ENCODE measurements at regions not wholly inside any gene's neighbourhood (a gene's known extent, or its start where the extent isn't known, plus 50 kb on each side); places are given as distances from the start of the nearest gene placed in this dataset.

GRCh38 chr6:147149092-147149491, 55.1 kb upstream of the STXBP5 start:
- 100% methylated on average over 2 of the region's 4 CpGs for WGBS (ENCODE audit: insufficient coverage)
- H3K9ac ChIP-seq (ENCODE audit: low read length): no peak overlapping the region
- H3K4me3 Mint-ChIP-seq: no peak overlapping the region
- H4K20me1 ChIP-seq (ENCODE audit: control insufficient read depth, insufficient read depth, low read length, poor library complexity, severe bottlenecking): no peaks in the 10 kb centered on the region
- DNase-seq (no peak), ATAC-seq (ENCODE audit: low read depth) (no peak)
- H3K27me3 ChIP-seq (replicated peaks in 1 of 4; ENCODE audit: control extremely low read depth in 1 of 4, control insufficient read depth in 3 of 4, insufficient read depth in 4 of 4, low read length in 3 of 4): no peaks in the 10 kb centered on the region
- no peaks in the 10 kb centered on the region for H3K4me1 Mint-ChIP-seq
- H3K36me3 ChIP-seq (replicated peaks in 1 of 2; ENCODE audit: control extremely low read depth in 1 of 2, control insufficient read depth in 1 of 2, extremely low read depth in 1 of 2, insufficient read depth in 2 of 2, low read length in 1 of 2): no peaks in the 10 kb centered on the region
- peaks cover 14% of the 10 kb centered on the region for H3K27me3 Mint-ChIP-seq
- H3K4me1 ChIP-seq (ENCODE audit: control insufficient read depth in 2 of 2, insufficient read depth in 2 of 2, low read length in 2 of 2): no peaks in the 10 kb centered on the region
- no peaks in the 10 kb centered on the region for H3K79me2 ChIP-seq (ENCODE audit: control insufficient read depth, insufficient read depth, low read length)
- ChIA-PET POLR2A (no interaction called here), CTCF (no interaction called here)
- TF ChIP-seq, protein P1, sequence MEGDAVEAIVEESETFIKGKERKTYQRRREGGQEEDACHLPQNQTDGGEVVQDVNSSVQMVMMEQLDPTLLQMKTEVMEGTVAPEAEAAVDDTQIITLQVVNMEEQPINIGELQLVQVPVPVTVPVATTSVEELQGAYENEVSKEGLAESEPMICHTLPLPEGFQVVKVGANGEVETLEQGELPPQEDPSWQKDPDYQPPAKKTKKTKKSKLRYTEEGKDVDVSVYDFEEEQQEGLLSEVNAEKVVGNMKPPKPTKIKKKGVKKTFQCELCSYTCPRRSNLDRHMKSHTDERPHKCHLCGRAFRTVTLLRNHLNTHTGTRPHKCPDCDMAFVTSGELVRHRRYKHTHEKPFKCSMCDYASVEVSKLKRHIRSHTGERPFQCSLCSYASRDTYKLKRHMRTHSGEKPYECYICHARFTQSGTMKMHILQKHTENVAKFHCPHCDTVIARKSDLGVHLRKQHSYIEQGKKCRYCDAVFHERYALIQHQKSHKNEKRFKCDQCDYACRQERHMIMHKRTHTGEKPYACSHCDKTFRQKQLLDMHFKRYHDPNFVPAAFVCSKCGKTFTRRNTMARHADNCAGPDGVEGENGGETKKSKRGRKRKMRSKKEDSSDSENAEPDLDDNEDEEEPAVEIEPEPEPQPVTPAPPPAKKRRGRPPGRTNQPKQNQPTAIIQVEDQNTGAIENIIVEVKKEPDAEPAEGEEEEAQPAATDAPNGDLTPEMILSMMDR (IDR thresholded peaks at IDR 0.05): no peak
- no peak for TF ChIP-seq EZH2 (IDR thresholded peaks at IDR 0.05; ENCODE audit: borderline replicate concordance, insufficient read depth, low read depth, low read length, poor library complexity, severe bottlenecking)
- intact Hi-C loops (cut with micrococcal nuclease): no loop called here
- H3K9me3 Mint-ChIP-seq (ENCODE audit: insufficient read depth): no peaks in the 10 kb centered on the region
- H2AFZ ChIP-seq (ENCODE audit: insufficient read depth, low read depth, low read length, poor library complexity, severe bottlenecking): no peak overlapping the region
- no peak overlapping the region for H3K27ac ChIP-seq (ENCODE audit: low read length in 2 of 2)
- no peak overlapping the region for H3K4me3 ChIP-seq (ENCODE audit: control extremely low read depth in 1 of 5, extremely low read depth in 1 of 5, insufficient read depth in 1 of 5, low read depth in 2 of 5, low read length in 4 of 5)
- H3K27ac Mint-ChIP-seq: no peak overlapping the region
- no peaks in the 10 kb centered on the region for H3K9me3 ChIP-seq (ENCODE audit: control extremely low read depth in 1 of 3, control insufficient read depth in 2 of 3, insufficient read depth in 1 of 3, low read length in 2 of 3)
- H3K4me2 ChIP-seq (replicated peaks; ENCODE audit: low read depth, low read length, poor library complexity, severe bottlenecking): no peak overlapping the region

DNA sequence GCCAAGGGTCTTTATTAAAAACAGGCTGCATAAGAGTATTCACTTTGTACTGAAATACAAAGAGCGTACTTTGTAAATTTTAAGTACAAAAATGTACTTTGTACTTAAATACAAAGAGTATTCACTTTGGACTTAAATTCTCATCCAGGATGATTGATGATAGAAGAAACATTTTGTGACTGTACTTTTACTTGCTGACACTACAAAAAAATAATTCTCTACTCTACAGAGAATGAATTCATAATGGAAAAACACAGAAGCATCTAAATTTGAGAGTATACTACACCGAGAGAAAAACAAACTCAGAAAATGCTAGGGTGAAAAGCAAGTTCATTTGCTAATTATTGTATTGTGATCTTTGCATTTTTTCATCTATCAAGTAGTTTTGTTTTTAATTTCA, 54.4 kb upstream of the STXBP5 start:
- no peaks in the 10 kb centered on the region for H3K4me1 ChIP-seq (ENCODE audit: control insufficient read depth in 2 of 2, insufficient read depth in 2 of 2, low read length in 2 of 2)
- no peaks in the 10 kb centered on the region for H3K9me3 ChIP-seq (ENCODE audit: control extremely low read depth in 1 of 3, control insufficient read depth in 2 of 3, insufficient read depth in 1 of 3, low read length in 2 of 3)
- CTCF ChIA-PET: no interaction called here

More for the DNA sequence above, 54.4 kb upstream of the STXBP5 start:
- Histone ChIP-seq H3K4me2 (replicated peaks; ENCODE audit: low read depth, low read length, poor library complexity, severe bottlenecking) (no peak overlapping the region), H3K27ac (ENCODE audit: low read length in 2 of 2) (no peak overlapping the region), H2AFZ (ENCODE audit: insufficient read depth, low read depth, low read length, poor library complexity, severe bottlenecking) (no peak overlapping the region), H3K4me3 (ENCODE audit: control extremely low read depth in 1 of 5, extremely low read depth in 1 of 5, insufficient read depth in 1 of 5, low read depth in 2 of 5, low read length in 4 of 5) (no peak overlapping the region), H3K27me3 (replicated peaks in 1 of 4; ENCODE audit: control extremely low read depth in 1 of 4, control insufficient read depth in 3 of 4, insufficient read depth in 4 of 4, low read length in 3 of 4) (no peaks in the 10 kb centered on the region), H4K20me1 (ENCODE audit: control insufficient read depth, insufficient read depth, low read length, poor library complexity, severe bottlenecking) (no peaks in the 10 kb centered on the region), H3K9ac (ENCODE audit: low read length) (no peak overlapping the region), H3K79me2 (ENCODE audit: control insufficient read depth, insufficient read depth, low read length) (no peaks in the 10 kb centered on the region), H3K36me3 (replicated peaks in 1 of 2; ENCODE audit: control extremely low read depth in 1 of 2, control insufficient read depth in 1 of 2, extremely low read depth in 1 of 2, insufficient read depth in 2 of 2, low read length in 1 of 2) (no peaks in the 10 kb centered on the region)
- intact Hi-C loops (cut with micrococcal nuclease): no loop called here
- no peaks in the 10 kb centered on the region for H3K9me3 Mint-ChIP-seq (ENCODE audit: insufficient read depth)
- TF ChIP-seq, protein P1 (IDR thresholded peaks at IDR 0.05): no peak
- TF ChIP-seq EZH2 (IDR thresholded peaks at IDR 0.05; ENCODE audit: borderline replicate concordance, insufficient read depth, low read depth, low read length, poor library complexity, severe bottlenecking): no peak
- DNase-seq: no peak
- no peak overlapping the region for H3K27ac Mint-ChIP-seq
- no CpG with 5 or more reads among the region's 2 CpGs for WGBS (ENCODE audit: insufficient coverage)
- peaks cover 18% of the 10 kb centered on the region for H3K27me3 Mint-ChIP-seq
- ATAC-seq (ENCODE audit: low read depth): no peak
- POLR2A ChIA-PET: no interaction called here
- no peaks in the 10 kb centered on the region for H3K4me1 Mint-ChIP-seq
- no peak overlapping the region for H3K4me3 Mint-ChIP-seq

All from B cell (primary cell).